SK-N-SH (cell line): ENCODE measurements at regions not wholly inside any gene's neighbourhood (a gene's known extent, or its start where the extent isn't known, plus 50 kb on each side); places are given as distances from the start of the nearest gene placed in this dataset.

Experiments used
- CTCF ChIA-PET: fragments of 300-600, 350-600 bp; formaldehyde crosslinking; extraction: SDS; loops from one replicate; lab custom pipeline; 2021; lab: Yijun Ruan, JAX
- POLR2A ChIA-PET: fragments of 350-600 bp; sonication (Branson Sonifier 250); formaldehyde crosslinking; extraction: SDS; loops from one replicate; lab custom pipeline; 2020; ENCODE audit warnings: antibody characterized with exemption, inconsistent platforms; lab: Yijun Ruan, JAX
- DNase-seq: peaks from one replicate; pipeline ENCODE4 v3.0.0; 2012
- H2AFZ ChIP-seq: fragments of 200-600 bp; sonication (generic); 2 replicates; pipeline ENCODE4 v1.8.1; 2016; ENCODE audit warnings: antibody characterized with exemption, mild to moderate bottlenecking, low read depth
- H3F3A ChIP-seq: fragments of 200-600 bp; sonication (generic); replicated peaks from 2 replicates; pipeline ENCODE3; 2016; ENCODE audit warnings: antibody characterized with exemption, mild to moderate bottlenecking; ENCODE audit not compliant: insufficient read depth
- H3K27ac ChIP-seq, 2 experiments: fragments of 200-500 bp in 1 of 2; fragments of 200-600 bp in 1 of 2; sonication (Bioruptor generic) in 1 of 2; sonication (generic), shearing (Covaris generic) in 1 of 2; 2 replicates each; pipeline versions ENCODE4 v1.5.1 to v1.6.1; 2014 to 2016; ENCODE audit warnings: low read depth in 2 of 2, inconsistent platforms in 1 of 2, low read length in 1 of 2, mild to moderate bottlenecking in 1 of 2, mixed read lengths in 1 of 2
- H3K27me3 ChIP-seq: fragments of 200-600 bp; sonication (generic), shearing (Covaris generic); 2 replicates; pipeline ENCODE4 v1.6.1; 2016; ENCODE audit warnings: mixed run types; ENCODE audit not compliant: insufficient read depth
- H3K36me3 ChIP-seq, 2 experiments: fragments of 200-500 bp in 1 of 2; fragments of 200-600 bp in 1 of 2; sonication (Bioruptor generic) in 1 of 2; sonication (generic) in 1 of 2; replicated peaks in 1 of 2; 2 replicates each; pipeline versions ENCODE3 to v1.5.1; 2014 to 2016; ENCODE audit warnings: low read length in 1 of 2, mild to moderate bottlenecking in 1 of 2; ENCODE audit not compliant: insufficient read depth in 2 of 2, control insufficient read depth in 1 of 2
- H3K4me1 ChIP-seq, 2 experiments: fragments of 200-500 bp in 1 of 2; fragments of 200-600 bp in 1 of 2; sonication (Bioruptor generic) in 1 of 2; sonication (generic), shearing (Covaris generic) in 1 of 2; 2 replicates each; pipeline versions ENCODE4 v1.5.1 to v1.6.1; 2014 to 2016; ENCODE audit warnings: low read depth in 1 of 2, low read length in 1 of 2, mixed run types in 1 of 2; ENCODE audit not compliant: insufficient read depth in 2 of 2, control insufficient read depth in 1 of 2
- H3K4me2 ChIP-seq: fragments of 200-600 bp; sonication (generic), shearing (Covaris generic); 2 replicates; pipeline ENCODE4 v1.6.1; 2017; ENCODE audit warnings: mixed run types
- H3K4me3 ChIP-seq, 2 experiments: fragments of 200-500 bp in 1 of 2; fragments of 200-600 bp in 1 of 2; sonication (Bioruptor generic) in 1 of 2; sonication (generic), shearing (Covaris generic) in 1 of 2; 2 replicates each; pipeline versions ENCODE4 v1.5.1 to v1.8.1; 2014 to 2016; ENCODE audit warnings: low read depth in 2 of 2, inconsistent platforms in 1 of 2, low read length in 1 of 2, mild to moderate bottlenecking in 1 of 2, mixed read lengths in 1 of 2, moderate library complexity in 1 of 2
- H3K79me2 ChIP-seq: fragments of 200-600 bp; sonication (generic); 2 replicates; pipeline ENCODE4 v1.8.1; 2017; ENCODE audit warnings: mild to moderate bottlenecking; ENCODE audit not compliant: insufficient read depth
- H3K9ac ChIP-seq: fragments of 200-600 bp; sonication (generic); 2 replicates; pipeline ENCODE4 v1.6.1; 2017; ENCODE audit warnings: mixed run types
- H3K9me2 ChIP-seq: fragments of 200-600 bp; sonication (generic); 2 replicates; pipeline ENCODE4 v1.6.1; 2017; ENCODE audit warnings: mixed run types
- H3K9me3 ChIP-seq: fragments of 200-600 bp; sonication (generic); 2 replicates; pipeline ENCODE4 v1.6.1; 2017; ENCODE audit warnings: mixed run types, mild to moderate bottlenecking, moderate library complexity
- H4K20me1 ChIP-seq: fragments of 200-600 bp; sonication (generic); 2 replicates; pipeline ENCODE4 v1.6.1; 2017; ENCODE audit warnings: mild to moderate bottlenecking, mixed run types; ENCODE audit not compliant: insufficient read depth
- CHD2 ChIP-seq: fragments of 150-350 bp; IDR thresholded peaks from 2 replicates; pipeline ENCODE4 v1.6.1; 2018; ENCODE audit warnings: low read length; ENCODE audit not compliant: partially characterized antibody
- EP300 ChIP-seq, 2 experiments: IDR thresholded peaks; 2 replicates each; pipeline versions ENCODE4 v1.4.0 to v1.6.1; 2012; ENCODE audit warnings: borderline replicate concordance in 1 of 2, low read depth in 1 of 2, low read length in 1 of 2
- FOSL2 ChIP-seq: IDR thresholded peaks from 2 replicates; pipeline ENCODE4 v1.4.0; 2012; ENCODE audit warnings: low read depth, mild to moderate bottlenecking, moderate library complexity, borderline replicate concordance
- IRF3 ChIP-seq: fragments of 150-350 bp; IDR thresholded peaks from 2 replicates; pipeline ENCODE4 v1.6.1; 2016; ENCODE audit warnings: mild to moderate bottlenecking, low read depth, low read length
- MEF2A ChIP-seq: IDR thresholded peaks from 2 replicates; pipeline ENCODE4 v1.4.0; 2012; ENCODE audit warnings: low read depth, borderline replicate concordance
- MXI1 ChIP-seq: IDR thresholded peaks from 2 replicates; pipeline ENCODE4 v1.6.1; 2012; ENCODE audit warnings: mild to moderate bottlenecking, low read depth, low read length, improper control_type of control experiment
- NFIC ChIP-seq: IDR thresholded peaks from 2 replicates; pipeline ENCODE4 v1.4.0; 2012; ENCODE audit warnings: borderline replicate concordance
- NRF1 ChIP-seq: IDR thresholded peaks from 2 replicates; pipeline ENCODE4 v1.6.1; 2012; ENCODE audit warnings: low read depth, mild to moderate bottlenecking, low read length
- POLR2AphosphoS5 ChIP-seq: IDR thresholded peaks from 2 replicates; pipeline ENCODE4 v1.6.1; 2012; ENCODE audit warnings: low read depth, low read length
- RCOR1 ChIP-seq: fragments of 150-350 bp; IDR thresholded peaks from 2 replicates; pipeline ENCODE4 v1.6.1; 2017; ENCODE audit warnings: antibody characterized with exemption, low read length
- RFX5 ChIP-seq: IDR thresholded peaks from 2 replicates; pipeline ENCODE4 v1.6.1; 2012; ENCODE audit warnings: mild to moderate bottlenecking, improper control_type of control experiment, low read length
- SIN3A ChIP-seq: IDR thresholded peaks from 2 replicates; pipeline ENCODE4 v1.6.1; 2012; ENCODE audit warnings: low read depth, mild to moderate bottlenecking, low read length, moderate library complexity, borderline replicate concordance
- TEAD4 ChIP-seq: IDR thresholded peaks from 2 replicates; pipeline ENCODE4 v1.4.0; 2012; ENCODE audit warnings: mild to moderate bottlenecking, borderline replicate concordance; ENCODE audit not compliant: insufficient read depth
- USF2 ChIP-seq: fragments of 150-350 bp; IDR thresholded peaks from 2 replicates; pipeline ENCODE4 v1.6.1; 2017; ENCODE audit warnings: antibody characterized with exemption, low read length, low read depth, borderline replicate concordance
- WGBS: methylation state at CpG from one replicate; pipeline ENCODE4 v1.1.6; 2017; ENCODE audit warnings: low lambda C conversion rate; 5-methylcytosine and 5-hydroxymethylcytosine counted together
- TF ChIP-seq, protein P1 (sequence below): fragments of 200-600 bp; sonication (generic); IDR thresholded peaks from 2 replicates; pipeline ENCODE4 v1.6.1; 2017; ENCODE audit warnings: antibody characterized with exemption, mild to moderate bottlenecking, moderate library complexity

DNA sequence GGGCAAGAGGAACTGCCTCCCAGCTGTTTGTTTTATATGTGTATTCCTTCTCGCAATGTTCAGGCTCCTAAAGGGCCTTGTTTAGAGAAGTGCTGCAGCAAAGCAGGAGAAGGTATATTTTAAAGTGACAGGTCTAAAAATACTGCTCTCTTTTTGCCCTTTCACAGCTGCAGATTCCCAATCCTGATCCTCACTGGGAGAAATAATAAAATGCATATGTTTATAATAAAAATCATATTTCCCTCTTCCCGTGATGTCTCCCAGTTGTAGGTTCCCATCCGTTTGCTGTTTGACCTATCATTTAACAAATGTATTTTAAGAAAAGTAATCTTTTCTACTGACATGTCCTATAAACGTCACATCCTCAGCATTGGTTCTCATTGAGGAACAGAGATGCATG, 62.7 kb upstream of the GPC4 start (continued):
- TF ChIP-seq, protein P1, sequence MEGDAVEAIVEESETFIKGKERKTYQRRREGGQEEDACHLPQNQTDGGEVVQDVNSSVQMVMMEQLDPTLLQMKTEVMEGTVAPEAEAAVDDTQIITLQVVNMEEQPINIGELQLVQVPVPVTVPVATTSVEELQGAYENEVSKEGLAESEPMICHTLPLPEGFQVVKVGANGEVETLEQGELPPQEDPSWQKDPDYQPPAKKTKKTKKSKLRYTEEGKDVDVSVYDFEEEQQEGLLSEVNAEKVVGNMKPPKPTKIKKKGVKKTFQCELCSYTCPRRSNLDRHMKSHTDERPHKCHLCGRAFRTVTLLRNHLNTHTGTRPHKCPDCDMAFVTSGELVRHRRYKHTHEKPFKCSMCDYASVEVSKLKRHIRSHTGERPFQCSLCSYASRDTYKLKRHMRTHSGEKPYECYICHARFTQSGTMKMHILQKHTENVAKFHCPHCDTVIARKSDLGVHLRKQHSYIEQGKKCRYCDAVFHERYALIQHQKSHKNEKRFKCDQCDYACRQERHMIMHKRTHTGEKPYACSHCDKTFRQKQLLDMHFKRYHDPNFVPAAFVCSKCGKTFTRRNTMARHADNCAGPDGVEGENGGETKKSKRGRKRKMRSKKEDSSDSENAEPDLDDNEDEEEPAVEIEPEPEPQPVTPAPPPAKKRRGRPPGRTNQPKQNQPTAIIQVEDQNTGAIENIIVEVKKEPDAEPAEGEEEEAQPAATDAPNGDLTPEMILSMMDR = no peak
- TF ChIP-seq RFX5 (no peak), MXI1 (no peak), SIN3A (no peak), CHD2 (no peak), NFIC (no peak), IRF3 (no peak)
- TF ChIP-seq, all 33 proteins: peak for 0

DNA sequence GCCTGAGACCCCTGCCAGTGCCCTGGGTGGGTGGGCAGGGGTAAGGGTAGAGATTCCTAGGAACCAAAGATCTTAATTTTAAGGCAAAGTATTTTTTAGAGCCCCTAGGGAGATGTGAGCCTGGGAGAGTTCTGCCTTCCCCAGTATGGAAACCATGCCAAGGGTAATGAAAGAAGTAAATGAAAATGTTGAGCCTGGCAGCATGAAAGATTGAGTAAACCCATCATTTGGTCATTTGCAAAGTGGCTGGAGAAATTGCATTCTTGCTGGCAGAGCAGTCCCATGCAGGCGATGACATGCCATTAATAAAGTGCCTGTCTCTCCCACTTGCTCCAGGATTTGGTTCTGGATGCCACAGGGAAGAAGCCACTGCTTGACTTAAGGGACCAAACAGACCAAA, 60.7 kb upstream of the GPC4 start:
- Histone ChIP-seq H3K9me3 (no peaks in the 10 kb centered on the region), H3K27me3 (no peaks in the 10 kb centered on the region; the same call in 1 of the 2 replicates), H3K79me2 (no peaks in the 10 kb centered on the region), H2AFZ (no peak overlapping the region), H3K9me2 (no peaks in the 10 kb centered on the region), H3K36me3 (no peaks in the 10 kb centered on the region), H3K9ac (no peak overlapping the region), H3K27ac (no peak overlapping the region), H4K20me1 (no peaks in the 10 kb centered on the region), H3F3A (no peaks in the 10 kb centered on the region), H3K4me1 (no peaks in the 10 kb centered on the region), H3K4me3 (no peak overlapping the region), H3K4me2 (no peak overlapping the region)
- ChIA-PET POLR2A (no interaction called here), CTCF (no interaction called here)
- TF ChIP-seq NFIC (no peak), NRF1 (no peak), FOSL2 (no peak), TEAD4 (no peak), POLR2AphosphoS5 (no peak), USF2 (no peak), EP300 (IDR thresholded peaks at IDR 0.05; ENCODE audit: borderline replicate concordance in 1 of 2, low read depth in 1 of 2, low read length in 1 of 2) (no peak), MEF2A (no peak), RCOR1 (no peak)
- TF ChIP-seq, protein P1 = no peak
- no peak for DNase-seq
- 0% methylated on average over 1 of the region's 1 CpG for WGBS
